DMS 273 treated with DMSO at 0.1 percent for 48 hours (cell line): ENCODE measurements at regions not wholly inside any gene's neighbourhood (a gene's known extent, or its start where the extent isn't known, plus 50 kb on each side); places are given as distances from the start of the nearest gene placed in this dataset.
"Not testable (repeated sequence)": the region's sequence is repeated elsewhere in the genome, so short reads cannot be mapped to it uniquely, and the experiment has no call there.

Experiments used
- DNase-seq: peaks from one replicate; lab custom pipeline; 2025; lab: John Stamatoyannopoulos, UW

GRCh38 chr2:226125176-226125883 is 674.3 kb downstream of the IRS1 start:
- no peak for DNase-seq

GRCh38 chr2:226124548-226125011 is 675.0 kb downstream of the IRS1 start:
- no peak for DNase-seq

- DNase-seq, result no peak
Observed at GRCh38 chr2:226123300-226123699, 676.3 kb downstream of the IRS1 start.

GRCh38 chr2:226122041-226122440 is 677.6 kb downstream of the IRS1 start:
- no peak for DNase-seq

GRCh38 chr2:226121046-226121738 is 678.4 kb downstream of the IRS1 start:
- DNase-seq, result no peak

- no peak for DNase-seq
Observed at GRCh38 chr2:226118471-226119429, 680.9 kb downstream of the IRS1 start.

- DNase-seq, result no peak
Observed at GRCh38 chr2:226117510-226118065, 682.0 kb downstream of the IRS1 start.

- no peak for DNase-seq
Observed at GRCh38 chr2:226116346-226116745, 683.3 kb downstream of the IRS1 start.

GRCh38 chr2:226115832-226116200 is 683.8 kb downstream of the IRS1 start:
- no peak for DNase-seq

- no peak for DNase-seq
Observed at GRCh38 chr2:226115102-226115831, 684.4 kb downstream of the IRS1 start.

- DNase-seq, result no peak
Observed at GRCh38 chr2:226114436-226114835, 685.2 kb downstream of the IRS1 start.

- no peak for DNase-seq
Observed at GRCh38 chr2:226098861-226099745, 699.6 kb downstream of the NYAP2 start.

- DNase-seq, result no peak
Observed at GRCh38 chr2:226095058-226095457, 695.5 kb downstream of the NYAP2 start.

- no peak for DNase-seq
Observed at GRCh38 chr2:226093364-226093763, 693.9 kb downstream of the NYAP2 start.

GRCh38 chr2:226088366-226088674 is 688.8 kb downstream of the NYAP2 start:
- DNase-seq, result no peak

- DNase-seq, result no peak
Observed at GRCh38 chr2:226087505-226088365, 688.2 kb downstream of the NYAP2 start.

GRCh38 chr2:226087051-226087450 is 687.5 kb downstream of the NYAP2 start:
- DNase-seq, result no peak

GRCh38 chr2:226086190-226086589 is 686.7 kb downstream of the NYAP2 start:
- no peak for DNase-seq

- not testable (repeated sequence) for DNase-seq
Observed at GRCh38 chr2:226085425-226085824, 685.9 kb downstream of the NYAP2 start.

GRCh38 chr2:226080334-226080733 is 680.8 kb downstream of the NYAP2 start:
- DNase-seq, result no peak
